Immature natural killer cell (primary cell): ENCODE measurements at regions not wholly inside any gene's neighbourhood (a gene's known extent, or its start where the extent isn't known, plus 50 kb on each side); places are given as distances from the start of the nearest gene placed in this dataset.

ENCODE experiments used
- DNase-seq, 3 donors: peaks; one replicate each; pipeline ENCODE4 v3.0.0; 2022; ENCODE audit warnings: mixed read lengths in 1 of 3
- H3K27ac Mint-ChIP-seq, 6 donors: one replicate each; pipeline ENCODE4 v1.8.0; 2020; ENCODE audit warnings: mixed read lengths in 6 of 6, mild to moderate bottlenecking in 5 of 6, inconsistent platforms in 4 of 6, moderate library complexity in 3 of 6
- H3K27me3 Mint-ChIP-seq, 3 donors: one replicate each; pipeline ENCODE4 v1.8.0; 2020 to 2021; ENCODE audit warnings: low read depth in 3 of 3, mild to moderate bottlenecking in 3 of 3, mixed read lengths in 3 of 3, moderate library complexity in 3 of 3, inconsistent platforms in 1 of 3
- H3K36me3 Mint-ChIP-seq, 3 donors: one replicate each; pipeline ENCODE4 v1.8.0; 2020; ENCODE audit warnings: mixed read lengths in 3 of 3, inconsistent platforms in 2 of 3, mild to moderate bottlenecking in 2 of 3
- H3K4me1 Mint-ChIP-seq, 2 donors: one replicate each; pipeline ENCODE4 v1.8.0; 2020; ENCODE audit warnings: inconsistent platforms in 2 of 2, mild to moderate bottlenecking in 2 of 2, mixed read lengths in 2 of 2, moderate library complexity in 1 of 2
- H3K4me3 Mint-ChIP-seq, 5 donors: one replicate each; pipeline ENCODE4 v1.8.0; 2020; ENCODE audit warnings: mild to moderate bottlenecking in 5 of 5, mixed read lengths in 5 of 5, inconsistent platforms in 3 of 5, moderate library complexity in 3 of 5
- H3K9me3 Mint-ChIP-seq, 6 donors: one replicate each; pipeline ENCODE4 v1.8.0; 2020; ENCODE audit warnings: mild to moderate bottlenecking in 6 of 6, mixed read lengths in 6 of 6, inconsistent platforms in 4 of 6, moderate library complexity in 3 of 6

- no peaks in the 10 kb centered on the region for H3K36me3 Mint-ChIP-seq
- H3K9me3 Mint-ChIP-seq: no peaks in the 10 kb centered on the region
- H3K27ac Mint-ChIP-seq: no peak overlapping the region
- no peak for DNase-seq
- H3K27me3 Mint-ChIP-seq: peaks cover 0 to 2% (median 0%) of the 10 kb centered on the region in 3 donors
- H3K4me1 Mint-ChIP-seq: no peaks in the 10 kb centered on the region
- H3K4me3 Mint-ChIP-seq: no peak overlapping the region
Observed at GRCh38 chr4:125527681-125528080, 212.9 kb downstream of the FAT4 start.

GRCh38 chr4:125529071-125529470 lies 214.3 kb downstream of the FAT4 start:
- H3K27ac Mint-ChIP-seq: no peak overlapping the region
- H3K36me3 Mint-ChIP-seq: no peaks in the 10 kb centered on the region
- H3K4me1 Mint-ChIP-seq: no peaks in the 10 kb centered on the region
- no peak for DNase-seq
- no peak overlapping the region for H3K4me3 Mint-ChIP-seq
- peaks cover 0 to 2% (median 0%) of the 10 kb centered on the region in 3 donors for H3K27me3 Mint-ChIP-seq
- peaks cover 0 to under 1% (median 0%) of the 10 kb centered on the region in 6 donors for H3K9me3 Mint-ChIP-seq

DNA sequence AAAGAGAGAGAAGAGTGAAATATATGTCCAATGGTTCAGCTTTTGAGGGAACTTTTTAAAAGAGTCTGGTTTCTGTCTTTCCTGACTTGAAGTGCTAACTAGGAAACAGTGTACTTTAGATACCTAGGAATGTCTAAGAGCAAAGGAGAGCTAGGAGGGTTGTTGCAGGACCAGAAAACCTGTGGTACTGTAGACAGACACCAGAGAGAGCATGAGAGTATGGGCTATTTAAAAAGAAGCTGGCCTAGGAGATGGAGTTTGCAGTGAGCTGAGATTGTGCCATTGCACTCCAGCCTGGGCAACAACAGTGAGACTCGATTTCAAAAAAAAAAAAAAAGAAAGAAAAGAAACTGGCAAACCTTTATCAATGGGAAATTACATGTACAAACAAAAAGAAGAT lies 223.9 kb downstream of the FAT4 start:
- H3K27ac Mint-ChIP-seq: no peak overlapping the region
- H3K4me3 Mint-ChIP-seq: no peak overlapping the region
- H3K9me3 Mint-ChIP-seq: peaks cover 2 to 16% (median 11%) of the 10 kb centered on the region in 6 donors
- H3K36me3 Mint-ChIP-seq: peaks cover 4 to 8% (median 8%) of the 10 kb centered on the region in 3 donors
- H3K27me3 Mint-ChIP-seq: peaks cover 0 to 3% (median 0%) of the 10 kb centered on the region in 3 donors
- no peaks in the 10 kb centered on the region for H3K4me1 Mint-ChIP-seq
- DNase-seq: no peak

- Mint-ChIP-seq H3K4me3 (no peak overlapping the region), H3K27ac (no peak overlapping the region), H3K9me3 (peaks cover 2 to 16% (median 9%) of the 10 kb centered on the region in 6 donors), H3K36me3 (peaks cover 4 to 8% (median 8%) of the 10 kb centered on the region in 3 donors), H3K27me3 (peaks cover 0 to 3% (median 0%) of the 10 kb centered on the region in 3 donors), H3K4me1 (no peaks in the 10 kb centered on the region)
- DNase-seq: no peak
Observed at GRCh38 chr4:125539691-125540090, 224.9 kb downstream of the FAT4 start.

GRCh38 chr4:125541836-125542385 lies 227.2 kb downstream of the FAT4 start:
- peaks cover 0 to 3% (median 0%) of the 10 kb centered on the region in 3 donors for H3K27me3 Mint-ChIP-seq
- H3K4me3 Mint-ChIP-seq: no peak overlapping the region
- peaks cover 4 to 8% (median 8%) of the 10 kb centered on the region in 3 donors for H3K36me3 Mint-ChIP-seq
- DNase-seq: no peak
- H3K27ac Mint-ChIP-seq: no peak overlapping the region
- peaks cover 2 to 16% (median 9%) of the 10 kb centered on the region in 6 donors for H3K9me3 Mint-ChIP-seq
- no peaks in the 10 kb centered on the region for H3K4me1 Mint-ChIP-seq

GRCh38 chr4:125546272-125546671 lies 231.5 kb downstream of the FAT4 start:
- H3K4me3 Mint-ChIP-seq: no peak overlapping the region
- H3K4me1 Mint-ChIP-seq: no peaks in the 10 kb centered on the region
- H3K27me3 Mint-ChIP-seq: no peaks in the 10 kb centered on the region
- DNase-seq: no peak
- no peak overlapping the region for H3K27ac Mint-ChIP-seq
- H3K36me3 Mint-ChIP-seq: no peaks in the 10 kb centered on the region
- no peaks in the 10 kb centered on the region for H3K9me3 Mint-ChIP-seq

GRCh38 chr4:125547836-125548235 lies 233.1 kb downstream of the FAT4 start:
- peak in 2 of 3 donors; percentile 1 to 8 for DNase-seq
- Mint-ChIP-seq H3K4me3 (no peak overlapping the region), H3K27ac (no peak overlapping the region), H3K27me3 (no peaks in the 10 kb centered on the region), H3K9me3 (no peaks in the 10 kb centered on the region), H3K36me3 (no peaks in the 10 kb centered on the region), H3K4me1 (no peaks in the 10 kb centered on the region)

- H3K4me3 Mint-ChIP-seq: no peak overlapping the region
- DNase-seq: no peak
- H3K36me3 Mint-ChIP-seq: no peaks in the 10 kb centered on the region
- peaks cover 0 to 4% (median 0%) of the 10 kb centered on the region in 3 donors for H3K27me3 Mint-ChIP-seq
- no peaks in the 10 kb centered on the region for H3K4me1 Mint-ChIP-seq
- H3K9me3 Mint-ChIP-seq: no peaks in the 10 kb centered on the region
- H3K27ac Mint-ChIP-seq: no peak overlapping the region
Observed at GRCh38 chr4:125550769-125551168, 236.0 kb downstream of the FAT4 start.

GRCh38 chr4:125551466-125551865 lies 236.7 kb downstream of the FAT4 start:
- Mint-ChIP-seq H3K9me3 (no peaks in the 10 kb centered on the region), H3K4me3 (no peak overlapping the region), H3K27ac (no peak overlapping the region), H3K4me1 (no peaks in the 10 kb centered on the region), H3K36me3 (no peaks in the 10 kb centered on the region), H3K27me3 (peaks cover 0 to 4% (median 0%) of the 10 kb centered on the region in 3 donors)
- no peak for DNase-seq

DNA sequence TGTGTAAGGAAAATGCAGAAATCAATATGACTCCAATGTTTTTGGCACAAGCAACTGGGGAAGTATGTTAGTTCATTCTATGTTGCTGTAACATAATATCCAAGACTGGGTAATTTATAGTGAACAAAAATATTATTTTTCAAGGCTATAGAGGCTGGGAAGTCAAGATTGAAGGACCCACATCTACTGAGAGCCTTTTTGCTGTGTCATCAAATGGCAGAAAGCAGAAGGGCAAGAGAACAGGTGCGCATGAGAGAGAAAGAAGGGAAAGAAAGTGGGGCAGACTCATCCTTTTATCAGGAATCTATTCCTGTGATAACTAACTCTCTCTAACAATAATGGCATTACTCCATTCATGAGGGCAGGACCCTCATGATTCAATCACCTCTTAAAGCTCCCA lies 237.2 kb downstream of the FAT4 start:
- H3K4me3 Mint-ChIP-seq: no peak overlapping the region
- H3K27me3 Mint-ChIP-seq: peaks cover 0 to 4% (median 0%) of the 10 kb centered on the region in 3 donors
- H3K36me3 Mint-ChIP-seq: no peaks in the 10 kb centered on the region
- no peaks in the 10 kb centered on the region for H3K4me1 Mint-ChIP-seq
- DNase-seq: no peak
- H3K27ac Mint-ChIP-seq: no peak overlapping the region
- H3K9me3 Mint-ChIP-seq: no peaks in the 10 kb centered on the region

DNA sequence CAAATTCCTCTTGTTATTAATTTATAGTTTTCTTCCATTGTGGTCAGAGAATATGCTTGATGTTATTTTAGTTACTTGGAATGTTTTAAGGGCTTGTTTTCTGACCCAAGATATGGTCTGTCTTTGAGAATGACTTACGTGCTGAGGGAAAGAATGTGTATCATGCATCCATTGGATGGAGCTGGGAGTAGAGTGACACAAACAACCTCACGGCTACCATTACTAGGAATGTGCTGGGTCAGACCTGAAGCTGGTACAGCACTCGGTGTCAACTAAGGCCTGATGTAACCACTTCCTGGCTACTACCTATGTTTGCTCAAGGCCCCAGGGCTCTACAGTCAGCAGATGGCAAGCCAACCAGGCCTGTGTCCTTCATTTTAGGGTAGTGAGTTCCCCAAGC lies 257.8 kb downstream of the FAT4 start:
- DNase-seq: no peak
- no peak overlapping the region for H3K27ac Mint-ChIP-seq
- H3K9me3 Mint-ChIP-seq: peaks cover 0 to 5% (median 2%) of the 10 kb centered on the region in 6 donors
- H3K36me3 Mint-ChIP-seq: peaks cover 0 to 3% (median 3%) of the 10 kb centered on the region in 3 donors
- H3K4me1 Mint-ChIP-seq: no peaks in the 10 kb centered on the region
- no peak overlapping the region for H3K4me3 Mint-ChIP-seq
- H3K27me3 Mint-ChIP-seq: peaks cover 0 to 2% (median 2%) of the 10 kb centered on the region in 3 donors

DNA sequence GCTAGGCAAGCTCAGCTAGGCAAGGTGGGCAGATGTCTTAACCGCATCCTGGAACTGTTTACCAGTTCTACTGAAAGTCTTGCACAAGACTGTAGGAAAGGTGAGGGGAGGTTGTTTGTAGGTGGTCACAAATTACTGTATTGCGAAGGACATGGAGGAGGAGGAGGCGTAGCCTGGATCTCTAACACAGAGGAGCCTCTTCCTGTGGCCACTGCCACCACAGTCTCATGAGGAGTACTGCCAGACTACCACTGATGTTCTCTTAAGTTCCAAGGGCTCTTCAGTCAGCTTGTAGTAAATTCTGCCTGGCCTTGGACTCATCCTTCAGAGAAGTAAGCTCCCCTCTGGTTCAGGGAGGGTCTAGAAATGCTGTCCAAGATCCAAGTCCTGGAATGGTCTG lies 258.6 kb downstream of the FAT4 start:
- peaks cover 0 to 3% (median 3%) of the 10 kb centered on the region in 3 donors for H3K36me3 Mint-ChIP-seq
- H3K27ac Mint-ChIP-seq: no peak overlapping the region
- H3K9me3 Mint-ChIP-seq: peaks cover 0 to 5% (median 2%) of the 10 kb centered on the region in 6 donors
- no peak overlapping the region for H3K4me3 Mint-ChIP-seq
- no peaks in the 10 kb centered on the region for H3K4me1 Mint-ChIP-seq
- no peak for DNase-seq
- H3K27me3 Mint-ChIP-seq: peaks cover 0 to 2% (median 2%) of the 10 kb centered on the region in 3 donors

DNA sequence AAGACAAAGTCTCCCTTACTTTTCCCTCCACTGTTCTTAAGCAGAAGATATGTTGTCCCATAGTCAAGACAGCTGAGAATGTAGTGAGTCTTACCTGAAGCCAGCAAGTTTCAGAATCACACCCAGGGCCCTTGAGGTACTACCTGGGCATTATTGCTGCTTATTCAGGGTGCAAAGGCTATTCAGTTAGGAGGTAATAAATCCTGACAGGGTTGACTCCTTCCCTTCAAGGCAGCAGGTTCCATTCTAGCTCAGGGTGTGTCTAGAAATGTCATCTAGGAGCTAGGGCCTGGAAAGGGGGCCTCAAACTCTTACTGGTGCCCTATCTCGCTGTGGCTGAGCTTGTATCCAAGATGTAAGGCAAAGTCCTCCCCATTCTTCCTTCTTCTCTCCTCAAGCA lies 259.0 kb downstream of the FAT4 start:
- Mint-ChIP-seq H3K4me1 (no peaks in the 10 kb centered on the region), H3K9me3 (peaks cover 0 to 5% (median 2%) of the 10 kb centered on the region in 6 donors), H3K4me3 (no peak overlapping the region), H3K36me3 (peaks cover 0 to 3% (median 3%) of the 10 kb centered on the region in 3 donors), H3K27me3 (peaks cover 0 to 2% (median 2%) of the 10 kb centered on the region in 3 donors), H3K27ac (no peak overlapping the region)
- DNase-seq: no peak

DNA sequence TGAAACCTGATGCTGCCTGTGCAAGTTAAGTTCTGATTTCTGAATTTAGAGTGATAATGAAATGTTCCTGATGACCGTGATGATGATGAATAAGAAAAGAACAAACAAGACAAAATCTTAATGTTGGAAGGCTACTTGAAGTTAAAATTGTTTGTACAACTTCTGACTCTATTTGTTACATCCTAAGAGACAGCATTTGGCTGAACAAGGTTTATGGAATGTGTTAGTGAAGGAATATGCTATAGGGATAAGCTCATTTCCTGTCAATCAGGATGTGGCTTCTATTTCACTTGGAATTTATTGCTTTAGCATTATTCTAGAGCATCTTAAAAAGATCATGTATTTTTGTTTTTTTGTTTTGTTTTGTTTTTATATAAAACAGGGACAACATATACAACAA lies 267.5 kb downstream of the FAT4 start:
- Mint-ChIP-seq H3K4me1 (peaks cover 4 to 6% of the 10 kb centered on the region in 2 donors), H3K9me3 (peaks cover 0 to 3% (median 0%) of the 10 kb centered on the region in 6 donors), H3K27ac (no peak overlapping the region), H3K27me3 (peaks cover 0 to 8% (median 0%) of the 10 kb centered on the region in 3 donors), H3K4me3 (no peak overlapping the region), H3K36me3 (no peaks in the 10 kb centered on the region)
- DNase-seq: no peak

GRCh38 chr4:125590158-125590557 lies 275.4 kb downstream of the FAT4 start:
- peaks cover 0 to 3% (median 0%) of the 10 kb centered on the region in 6 donors for H3K9me3 Mint-ChIP-seq
- no peak overlapping the region for H3K4me3 Mint-ChIP-seq
- H3K4me1 Mint-ChIP-seq: peaks cover 3 to 4% of the 10 kb centered on the region in 2 donors
- DNase-seq: no peak
- no peaks in the 10 kb centered on the region for H3K36me3 Mint-ChIP-seq
- peaks cover 0 to 1% (median 0%) of the 10 kb centered on the region in 3 donors for H3K27me3 Mint-ChIP-seq
- no peak overlapping the region for H3K27ac Mint-ChIP-seq
